ENCODE measurements at regions not wholly inside any gene's neighbourhood (a gene's known extent, or its start where the extent isn't known, plus 50 kb on each side); places are given as distances from the start of the nearest gene placed in this dataset.

- no peak for TF ChIP-seq CTCF (IDR thresholded peaks at IDR 0.05)
- TF ChIP-seq POLR2A (IDR thresholded peaks at IDR 0.05), result no peak
Observed at GRCh38 chr2:5343785-5344335, 348.3 kb upstream of the SOX11 start.
